K562 (cell line): ENCODE measurements at regions not wholly inside any gene's neighbourhood (a gene's known extent, or its start where the extent isn't known, plus 50 kb on each side); places are given as distances from the start of the nearest gene placed in this dataset.

Experiments
- ATF1 ChIP-seq, 2 experiments: fragments of 450-650 bp in 1 of 2; IDR thresholded peaks; 2 replicates each; pipeline ENCODE4 v1.6.1; 2016; ENCODE audit warnings: missing compliant biosample characterization in 1 of 2, missing genetic modification characterization in 1 of 2
- DLX4 ChIP-seq: fragments of 250-450 bp; sonication (Bioruptor Pico); IDR thresholded peaks from 2 replicates; pipeline ENCODE4 v1.6.1; 2021; ENCODE audit warnings: mild to moderate bottlenecking
- EHMT2 ChIP-seq: fragments of 450-650 bp; IDR thresholded peaks from 2 replicates; pipeline ENCODE4 v1.6.1; 2018; ENCODE audit warnings: antibody characterized with exemption
- FOXJ2 ChIP-seq: fragments of 200-800 bp; sonication (Bioruptor generic); IDR thresholded peaks from 2 replicates; pipeline ENCODE4 v1.6.1; 2016; ENCODE audit warnings: missing genetic modification characterization, missing compliant biosample characterization
- KAT2B ChIP-seq: IDR thresholded peaks from one replicate; pipeline ENCODE4 v1.6.1; 2012; ENCODE audit warnings: low read depth, mild to moderate bottlenecking, control low read depth, inconsistent platforms, low read length, moderate library complexity
- KLF6 ChIP-seq: fragments of 250-450 bp; sonication (Bioruptor Pico); IDR thresholded peaks from 2 replicates; pipeline ENCODE4 v1.4.0; 2020; ENCODE audit warnings: mild to moderate bottlenecking, moderate library complexity, borderline replicate concordance
- MLLT1 ChIP-seq, 2 experiments: fragments of 450-650 bp; IDR thresholded peaks; 2 replicates each; pipeline ENCODE4 v1.6.1; 2016
- MYNN ChIP-seq, 2 experiments: sonication (generic); formaldehyde crosslinking in 1 of 2; IDR thresholded peaks; 2 replicates each; pipeline versions ENCODE4 v1.5.0 to v1.6.1; 2016 to 2020; ENCODE audit warnings: antibody characterized with exemption in 1 of 2, missing genetic modification reagents in 1 of 2
- POLR2AphosphoS5 ChIP-seq: IDR thresholded peaks from 2 replicates; pipeline ENCODE4 v1.6.1; 2011; ENCODE audit warnings: mild to moderate bottlenecking, low read depth, low read length, moderate library complexity; ENCODE audit not compliant: control insufficient read depth, insufficient read depth
- PRMT5 ChIP-seq: sonication (generic); formaldehyde crosslinking; IDR thresholded peaks from 2 replicates; pipeline ENCODE4 v1.5.0; 2020; ENCODE audit warnings: missing genetic modification reagents
- SAP30 ChIP-seq: fragments of 200-600 bp; sonication (generic); IDR thresholded peaks from 2 replicates; pipeline ENCODE4 v1.6.1; 2012; ENCODE audit warnings: borderline replicate concordance, low read depth, mild to moderate bottlenecking, moderate library complexity, low read length, control low read depth, inconsistent platforms; ENCODE audit not compliant: insufficient read depth, poor library complexity, severe bottlenecking
- STAG1 ChIP-seq: sonication (generic); formaldehyde crosslinking; IDR thresholded peaks from 2 replicates; pipeline ENCODE4 v1.5.0; 2020; ENCODE audit warnings: missing genetic modification reagents, borderline replicate concordance
- STAT6 ChIP-seq: sonication (generic); formaldehyde crosslinking; IDR thresholded peaks from 2 replicates; pipeline ENCODE4 v1.8.1; 2023; ENCODE audit warnings: mild to moderate bottlenecking, missing genetic modification reagents
- SUPT5H ChIP-seq: fragments of 450-650 bp; IDR thresholded peaks from 2 replicates; pipeline ENCODE4 v1.6.1; 2016
- ZC3H11A ChIP-seq: IDR thresholded peaks from 2 replicates; pipeline ENCODE4 v1.6.1; 2012; ENCODE audit warnings: low read depth, low read length, improper control_type of control experiment
- ZNF217 ChIP-seq: sonication (generic); formaldehyde crosslinking; IDR thresholded peaks from 2 replicates; pipeline ENCODE4 v1.8.0; 2022; ENCODE audit warnings: mild to moderate bottlenecking, missing genetic modification reagents

- TF ChIP-seq MLLT1 (IDR thresholded peaks at IDR 0.05): 0 out of 4 replicates have a peak, but pooled peaks of 1 of the 2 experiments have one; percentile 9
- no peak for TF ChIP-seq EHMT2
- no peak for TF ChIP-seq DLX4 (CRISPR knock-in tag)
- TF ChIP-seq FOXJ2 (tag): no peak
- no peak for TF ChIP-seq KLF6 (CRISPR knock-in tag)
- TF ChIP-seq SUPT5H: no peak
- TF ChIP-seq ZNF217 (CRISPR knock-in tag): no peak
- TF ChIP-seq SAP30: no peak
- TF ChIP-seq KAT2B: no peak
- no peak for TF ChIP-seq MYNN (IDR thresholded peaks at IDR 0.05)
- no peak for TF ChIP-seq MYNN (CRISPR knock-in tag; IDR thresholded peaks at IDR 0.05)
- no peak for TF ChIP-seq ATF1 (CRISPR knock-in tag; IDR thresholded peaks at IDR 0.05)
- 0 out of 2 replicates have a peak, but pooled peaks have one; percentile 20 for TF ChIP-seq ATF1 (tag; IDR thresholded peaks at IDR 0.05)
- peak; percentile 35; the same call in 1 of the 2 replicates for TF ChIP-seq POLR2AphosphoS5
- no peak for TF ChIP-seq STAT6
- no peak for TF ChIP-seq ZC3H11A
- no peak for TF ChIP-seq STAG1 (CRISPR knock-in tag)
- no peak for TF ChIP-seq PRMT5 (CRISPR knock-in tag)
- TF ChIP-seq, all 486 proteins: peak for 14
These were observed 740.5 kb downstream of the GALR1 start (continued) for GRCh38 chr18:77990131-77990530.
